NOMO-1 treated with DMSO at 0.1 percent for 48 hours (cell line): ENCODE measurements at regions not wholly inside any gene's neighbourhood (a gene's known extent, or its start where the extent isn't known, plus 50 kb on each side); places are given as distances from the start of the nearest gene placed in this dataset.
A peak's percentile ranks its signal among the peaks of the same experiment; 100 is the strongest.

Experiments
- DNase-seq: peaks from one replicate; lab custom pipeline; 2025; ENCODE audit not compliant: unreplicated experiment; lab: John Stamatoyannopoulos, UW

- no peak for DNase-seq
Observed at GRCh38 chr13:47351798-47352197, 454.9 kb upstream of the HTR2A start.

- DNase-seq: no peak
Observed at GRCh38 chr13:47350334-47351124, 453.7 kb upstream of the HTR2A start.

GRCh38 chr13:47349211-47349610, 452.4 kb upstream of the HTR2A start:
- no peak for DNase-seq

- DNase-seq: no peak
Observed at GRCh38 chr13:47337781-47338507, 441.1 kb upstream of the HTR2A start.

- DNase-seq: no peak
Observed at GRCh38 chr13:47334173-47334572, 437.3 kb upstream of the HTR2A start.

GRCh38 chr13:47332149-47332548, 435.3 kb upstream of the HTR2A start:
- DNase-seq: no peak

GRCh38 chr13:47330031-47330430, 433.2 kb upstream of the HTR2A start:
- DNase-seq: no peak

GRCh38 chr13:47327861-47328260, 431.0 kb upstream of the HTR2A start:
- peak; percentile 6 for DNase-seq

- DNase-seq: no peak
Observed at GRCh38 chr13:47326061-47326460, 429.2 kb upstream of the HTR2A start.

GRCh38 chr13:47317356-47317755, 420.5 kb upstream of the HTR2A start:
- no peak for DNase-seq

- DNase-seq: no peak
Observed at GRCh38 chr13:47310401-47310800, 413.5 kb upstream of the HTR2A start.

GRCh38 chr13:47306991-47307390, 410.1 kb upstream of the HTR2A start:
- no peak for DNase-seq

GRCh38 chr13:47303626-47304025, 406.8 kb upstream of the HTR2A start:
- DNase-seq: no peak

- no peak for DNase-seq
Observed at GRCh38 chr13:47299304-47299703, 402.5 kb upstream of the HTR2A start.

GRCh38 chr13:47298506-47298905, 401.7 kb upstream of the HTR2A start:
- DNase-seq: no peak

GRCh38 chr13:47294691-47295090, 397.8 kb upstream of the HTR2A start:
- no peak for DNase-seq

- no peak for DNase-seq
Observed at GRCh38 chr13:47291107-47291656, 394.3 kb upstream of the HTR2A start.

GRCh38 chr13:47289567-47289966, 392.7 kb upstream of the HTR2A start:
- DNase-seq: no peak

- no peak for DNase-seq
Observed at GRCh38 chr13:47288546-47288945, 391.7 kb upstream of the HTR2A start.

- no peak for DNase-seq
Observed at GRCh38 chr13:47287291-47287751, 390.5 kb upstream of the HTR2A start.

- DNase-seq: no peak
Observed at GRCh38 chr13:47281991-47282390, 385.1 kb upstream of the HTR2A start.

- DNase-seq: no peak
Observed at GRCh38 chr13:47279920-47280319, 383.1 kb upstream of the HTR2A start.
